PFSK-1 (cell line): ENCODE measurements at regions not wholly inside any gene's neighbourhood (a gene's known extent, or its start where the extent isn't known, plus 50 kb on each side); places are given as distances from the start of the nearest gene placed in this dataset.

Source experiments
- FOXP2 ChIP-seq: optimal IDR thresholded peaks from 2 replicates; pipeline ENCODE3; 2011; ENCODE audit warnings: borderline replicate concordance, control low read depth, inconsistent platforms; ENCODE audit not compliant: insufficient read depth; ENCODE audit errors: extremely low read length, extremely low read depth
- POLR2AphosphoS5 ChIP-seq: IDR thresholded peaks from 2 replicates; pipeline ENCODE4 v1.6.1; 2012; ENCODE audit warnings: low read depth, mild to moderate bottlenecking, control low read depth, low read length, moderate library complexity
- SIN3A ChIP-seq: IDR thresholded peaks from 2 replicates; pipeline ENCODE4 v1.6.1; 2012; ENCODE audit warnings: mild to moderate bottlenecking, low read length, moderate library complexity, borderline replicate concordance; ENCODE audit not compliant: insufficient read depth
- TAF1 ChIP-seq: IDR thresholded peaks from 2 replicates; pipeline ENCODE4 v1.6.1; 2012; ENCODE audit warnings: low read length, control low read depth, borderline replicate concordance; ENCODE audit not compliant: insufficient read depth
- TF ChIP-seq, protein P1 (sequence below), 2 experiments: IDR thresholded peaks; 2 replicates each; pipeline versions ENCODE4 v1.6.1 to v1.8.0; 2011 to 2012; ENCODE audit warnings: low read depth in 2 of 2, low read length in 2 of 2, control low read depth in 1 of 2, inconsistent platforms in 1 of 2, mild to moderate bottlenecking in 1 of 2, moderate library complexity in 1 of 2; ENCODE audit not compliant: insufficient read depth in 1 of 2

DNA sequence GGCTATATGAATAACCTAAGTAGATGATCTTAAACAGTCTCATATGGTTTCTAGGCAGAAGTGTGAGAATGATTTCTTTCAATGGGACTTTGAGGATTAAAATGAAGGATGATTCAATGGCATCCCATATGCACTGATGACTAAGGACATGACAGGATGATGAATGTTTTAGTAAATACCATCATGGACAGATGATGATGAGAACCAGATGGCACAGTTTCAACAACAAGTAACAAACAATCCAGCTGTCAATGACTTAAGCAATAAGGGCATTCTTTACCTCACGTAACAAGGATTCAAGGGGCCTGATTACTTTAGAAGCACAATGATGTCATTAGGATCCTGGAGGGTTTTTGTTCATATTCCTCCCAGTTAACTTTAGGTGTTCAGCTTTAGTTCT, 2678.4 kb downstream of the PCDH9 start:
- TF ChIP-seq FOXP2: peak; percentile 34
- TF ChIP-seq, protein P1, sequence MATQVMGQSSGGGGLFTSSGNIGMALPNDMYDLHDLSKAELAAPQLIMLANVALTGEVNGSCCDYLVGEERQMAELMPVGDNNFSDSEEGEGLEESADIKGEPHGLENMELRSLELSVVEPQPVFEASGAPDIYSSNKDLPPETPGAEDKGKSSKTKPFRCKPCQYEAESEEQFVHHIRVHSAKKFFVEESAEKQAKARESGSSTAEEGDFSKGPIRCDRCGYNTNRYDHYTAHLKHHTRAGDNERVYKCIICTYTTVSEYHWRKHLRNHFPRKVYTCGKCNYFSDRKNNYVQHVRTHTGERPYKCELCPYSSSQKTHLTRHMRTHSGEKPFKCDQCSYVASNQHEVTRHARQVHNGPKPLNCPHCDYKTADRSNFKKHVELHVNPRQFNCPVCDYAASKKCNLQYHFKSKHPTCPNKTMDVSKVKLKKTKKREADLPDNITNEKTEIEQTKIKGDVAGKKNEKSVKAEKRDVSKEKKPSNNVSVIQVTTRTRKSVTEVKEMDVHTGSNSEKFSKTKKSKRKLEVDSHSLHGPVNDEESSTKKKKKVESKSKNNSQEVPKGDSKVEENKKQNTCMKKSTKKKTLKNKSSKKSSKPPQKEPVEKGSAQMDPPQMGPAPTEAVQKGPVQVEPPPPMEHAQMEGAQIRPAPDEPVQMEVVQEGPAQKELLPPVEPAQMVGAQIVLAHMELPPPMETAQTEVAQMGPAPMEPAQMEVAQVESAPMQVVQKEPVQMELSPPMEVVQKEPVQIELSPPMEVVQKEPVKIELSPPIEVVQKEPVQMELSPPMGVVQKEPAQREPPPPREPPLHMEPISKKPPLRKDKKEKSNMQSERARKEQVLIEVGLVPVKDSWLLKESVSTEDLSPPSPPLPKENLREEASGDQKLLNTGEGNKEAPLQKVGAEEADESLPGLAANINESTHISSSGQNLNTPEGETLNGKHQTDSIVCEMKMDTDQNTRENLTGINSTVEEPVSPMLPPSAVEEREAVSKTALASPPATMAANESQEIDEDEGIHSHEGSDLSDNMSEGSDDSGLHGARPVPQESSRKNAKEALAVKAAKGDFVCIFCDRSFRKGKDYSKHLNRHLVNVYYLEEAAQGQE (IDR thresholded peaks at IDR 0.05; ENCODE audit: insufficient read depth in 1 of 2, low read depth in 2 of 2, low read length in 2 of 2): no peak

DNA sequence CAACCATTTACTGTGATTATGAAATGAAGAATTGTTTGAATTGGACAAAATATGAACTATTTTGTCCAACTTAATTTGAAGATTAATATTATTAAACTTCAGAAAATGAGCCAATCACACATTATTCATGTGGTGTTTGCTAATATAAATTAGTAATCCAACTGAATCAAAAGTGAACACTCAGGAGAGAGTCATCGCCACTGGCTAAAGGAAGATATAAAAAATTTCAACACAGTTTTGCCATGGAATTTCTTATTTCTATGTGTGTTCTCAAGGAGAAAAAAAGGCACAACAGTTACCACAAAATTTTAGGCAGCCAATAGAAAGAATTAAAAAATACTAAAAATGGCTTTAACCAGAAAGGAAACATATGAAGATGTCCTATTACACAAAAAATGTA, 2683.8 kb downstream of the PCDH9 start:
- TF ChIP-seq SIN3A (no peak), POLR2AphosphoS5 (no peak), FOXP2 (no peak), TAF1 (no peak)
- TF ChIP-seq, protein P1 (IDR thresholded peaks at IDR 0.05; ENCODE audit: insufficient read depth in 1 of 2, low read depth in 2 of 2, low read length in 2 of 2): no peak

DNA sequence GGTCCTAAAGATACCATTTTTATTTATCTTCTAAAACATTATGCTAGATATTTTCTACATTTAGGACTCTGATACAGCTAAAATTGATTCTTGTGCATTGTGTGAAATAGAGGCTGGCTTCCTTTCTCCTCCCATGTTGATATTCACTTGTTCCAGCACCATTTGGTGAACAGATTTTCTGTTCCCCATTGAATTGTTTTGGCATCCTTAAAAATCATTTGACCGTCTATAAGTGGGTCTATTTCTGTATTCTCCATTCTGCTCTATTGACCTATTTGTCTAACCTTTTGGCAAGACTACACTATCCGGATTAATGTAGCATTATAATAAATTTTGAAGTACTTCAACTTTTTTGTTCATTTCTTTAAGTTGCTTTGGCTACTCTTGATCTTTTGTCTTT, 2689.2 kb downstream of the PCDH9 start:
- TF ChIP-seq SIN3A (no peak), FOXP2 (no peak), POLR2AphosphoS5 (no peak), TAF1 (no peak)
- TF ChIP-seq, protein P1 (IDR thresholded peaks at IDR 0.05; ENCODE audit: insufficient read depth in 1 of 2, low read depth in 2 of 2, low read length in 2 of 2): no peak

DNA sequence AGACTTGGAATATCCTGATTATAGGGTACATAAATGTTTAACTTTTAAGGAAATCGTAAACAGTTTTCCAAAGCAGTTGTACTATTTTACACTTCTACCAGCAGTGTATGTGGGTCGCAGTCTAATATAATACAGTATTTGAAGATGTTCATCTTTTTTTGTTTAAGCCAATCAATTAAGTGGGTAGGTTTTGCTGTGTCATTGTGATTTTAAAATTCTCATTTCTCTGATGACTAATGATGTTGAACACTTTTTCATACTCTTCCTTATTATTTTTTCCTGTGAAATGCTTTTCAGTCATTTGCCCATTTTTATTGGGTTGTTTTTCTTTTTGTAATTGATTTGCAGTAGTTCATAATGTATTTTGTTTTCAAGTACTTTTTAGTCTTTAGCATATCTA, 2689.7 kb downstream of the PCDH9 start:
- no peak for TF ChIP-seq POLR2AphosphoS5
- no peak for TF ChIP-seq SIN3A
- no peak for TF ChIP-seq FOXP2
- no peak for TF ChIP-seq TAF1

DNA sequence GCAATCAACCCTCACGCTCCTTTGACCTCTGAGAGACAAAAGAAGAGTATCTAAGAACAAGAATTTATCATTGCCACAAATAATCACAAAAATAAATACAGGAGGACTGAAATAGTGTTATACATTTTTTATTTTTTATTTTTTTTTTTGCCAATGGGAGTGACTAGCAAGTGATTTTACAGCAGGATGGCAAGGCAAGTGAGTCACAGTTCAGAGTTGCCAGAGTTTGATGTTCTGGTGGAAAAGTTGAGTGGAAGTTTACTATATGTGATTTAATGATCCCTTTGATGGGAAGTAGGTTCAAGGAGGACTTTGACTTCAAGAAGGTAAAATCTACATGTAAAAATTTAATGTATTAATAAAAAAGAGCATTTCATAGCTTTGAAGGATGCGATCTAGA, 2691.4 kb downstream of the PCDH9 start:
- TF ChIP-seq FOXP2 (no peak), POLR2AphosphoS5 (no peak), SIN3A (no peak), TAF1 (no peak)
- TF ChIP-seq, protein P1 (IDR thresholded peaks at IDR 0.05; ENCODE audit: insufficient read depth in 1 of 2, low read depth in 2 of 2, low read length in 2 of 2): no peak

DNA sequence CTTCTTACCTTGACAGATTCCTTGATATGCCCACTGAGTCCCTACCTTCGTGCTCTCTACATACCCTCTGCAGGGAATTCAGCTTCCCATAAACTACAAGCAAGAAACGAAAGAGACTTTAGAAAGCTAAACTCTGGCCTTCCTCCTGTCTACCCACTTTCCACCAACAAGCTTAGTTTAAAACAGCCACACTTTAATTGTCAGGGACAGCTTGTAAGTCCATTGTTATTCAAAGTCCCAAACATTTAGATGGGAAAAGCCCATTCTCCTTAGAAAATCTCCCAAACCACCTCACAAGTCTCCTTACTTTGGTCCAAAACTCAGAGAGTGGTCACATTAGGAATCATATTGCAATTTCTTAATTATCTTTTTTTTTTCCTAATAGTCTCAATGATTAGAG, 2695.8 kb downstream of the PCDH9 start:
- TF ChIP-seq SIN3A: no peak
- no peak for TF ChIP-seq FOXP2
- TF ChIP-seq, protein P1 (IDR thresholded peaks at IDR 0.05; ENCODE audit: insufficient read depth in 1 of 2, low read depth in 2 of 2, low read length in 2 of 2): no peak
- TF ChIP-seq POLR2AphosphoS5: no peak
- TF ChIP-seq TAF1: no peak
